Heart right ventricle (tissue), 16 donors: ENCODE measurements at regions not wholly inside any gene's neighbourhood (a gene's known extent, or its start where the extent isn't known, plus 50 kb on each side); places are given as distances from the start of the nearest gene placed in this dataset.

Source experiments
- ATAC-seq, 8 donors: fragments of 200-7000 bp; cut with Tn5 transposase; one replicate each; pipeline ENCODE4 v1.9.1; 2020; ENCODE audit warnings: mild to moderate bottlenecking in 8 of 8, moderate library complexity in 8 of 8, moderate number of reproducible peaks in 1 of 8
- DNase-seq, 2 donors: peaks; one replicate each; pipeline ENCODE4 v3.0.0-alpha.2; 2020
- H3K27ac ChIP-seq, 10 donors: fragments of 200-600 bp; sonication (generic) in 2 of 10; one replicate each; pipeline versions ENCODE4 v1.5.0 to v1.8.0; 2020 to 2022; ENCODE audit warnings: mild to moderate bottlenecking in 3 of 10
- H3K27me3 ChIP-seq, 7 donors: fragments of 200-600 bp; one replicate each; pipeline ENCODE4 v1.8.0; 2021 to 2022; ENCODE audit warnings: mild to moderate bottlenecking in 2 of 7
- H3K36me3 ChIP-seq, 9 donors: fragments of 200-600 bp; sonication (generic) in 1 of 9; one replicate each; pipeline versions ENCODE4 v1.5.0 to v1.8.0; 2020 to 2022; ENCODE audit warnings: mild to moderate bottlenecking in 2 of 9
- H3K4me1 ChIP-seq, 9 donors: fragments of 200-600 bp; sonication (generic) in 1 of 9; one replicate each; pipeline versions ENCODE4 v1.5.0 to v1.8.0; 2020 to 2022; ENCODE audit warnings: mild to moderate bottlenecking in 4 of 9
- H3K4me3 ChIP-seq, 10 donors: fragments of 200-600 bp; sonication (generic) in 2 of 10; one replicate each; pipeline versions ENCODE4 v1.5.0 to v1.8.0; 2020 to 2022; ENCODE audit warnings: mild to moderate bottlenecking in 7 of 10, moderate library complexity in 2 of 10
- H3K9me3 ChIP-seq, 11 donors: fragments of 200-600 bp in 10 of 11; sonication (generic) in 2 of 11; one replicate each; pipeline versions ENCODE4 v1.5.0 to v1.8.0; 2013 to 2022; ENCODE audit warnings: mild to moderate bottlenecking in 2 of 11, control low read depth in 1 of 11, moderate library complexity in 1 of 11
- WGBS, 2 donors: extraction: QIAGEN DNeasy Blood & Tissue Kit; methylation state at CpG; one replicate each; pipeline ENCODE4 v1.1.7; 2013; ENCODE audit warnings: inconsistent platforms in 1 of 2; 5-methylcytosine and 5-hydroxymethylcytosine counted together
- intact Hi-C, 10 donors: fragments of 100-400 bp; cut with DNase I; formaldehyde crosslinking; loops; one replicate each; pipeline versions ENCODE4 v1.11.1 to v1.14.2; 2022
- TF ChIP-seq, protein P1 (sequence below), 9 donors: fragments of 200-600 bp; sonication (generic) in 2 of 9; IDR thresholded peaks; one replicate each; pipeline versions ENCODE4 v1.5.0 to v1.8.0; 2021 to 2022; ENCODE audit warnings: antibody characterized with exemption in 9 of 9, mild to moderate bottlenecking in 5 of 9, moderate library complexity in 1 of 9
- donor health status: Arrhythmogenic right ventricular cardiomyopathy.
- donor health status: ischemic (EF 13 %, LVEDD 7.1; RV severe dilation, severe dysfunction).
- donor health status: healthy with polysubstance abuse.
- donor health status: DM: no; HTN: yes; CAD: no.
- donor health status: DM: no; HTN: no; CAD: no.
- donor health status: ischemic (EF 25% LVEDD 6.9; RV normal size, moderate dysfunction).
- donor health status: ischemic (EF 25% LVEDD 5.7; RV mildly dilated, moderate dysfunction).
- donor health status: healthy.
- donor health status: DM: yes; HTN: yes; CAD: no.
- donor health status: Ischemic cardiomyopathy.
- donor health status: ischemic (EF 35%, LVEDD 5.7; RV mildly dilated, moderate dysfunction).
- donor health status: nonischemic (EF 11% LVEDD 7.7; RV severe dilation, severe dysfunction).
- donor health status: DM: yes; HTN: yes; CAD: no.
- donor health status: PGD.
- donor health status: ischemic (EF 29% LVEDD 5.4; RV normal size, mild dysfunction).
- donor health status: nonischemic (EF 23%, LVEDD 6.1; RV moderate dilation, normal function).

GRCh38 chr13:111431206-111431605 lies 110.8 kb downstream of the TEX29 start:
- no peak overlapping the region for H3K27ac ChIP-seq
- peaks cover 0 to 40% (median 27%) of the 10 kb centered on the region in 7 donors for H3K27me3 ChIP-seq
- WGBS, 2 donors = 60 to 65% methylated on average over 3 of the region's 3 CpGs
- H3K4me3 ChIP-seq = no peak overlapping the region
- ATAC-seq (no peak), DNase-seq (no peak)
- H3K36me3 ChIP-seq = no peaks in the 10 kb centered on the region
- intact Hi-C loops = no loop called here
- no peaks in the 10 kb centered on the region for H3K9me3 ChIP-seq
- no peaks in the 10 kb centered on the region for H3K4me1 ChIP-seq
- TF ChIP-seq, protein P1, sequence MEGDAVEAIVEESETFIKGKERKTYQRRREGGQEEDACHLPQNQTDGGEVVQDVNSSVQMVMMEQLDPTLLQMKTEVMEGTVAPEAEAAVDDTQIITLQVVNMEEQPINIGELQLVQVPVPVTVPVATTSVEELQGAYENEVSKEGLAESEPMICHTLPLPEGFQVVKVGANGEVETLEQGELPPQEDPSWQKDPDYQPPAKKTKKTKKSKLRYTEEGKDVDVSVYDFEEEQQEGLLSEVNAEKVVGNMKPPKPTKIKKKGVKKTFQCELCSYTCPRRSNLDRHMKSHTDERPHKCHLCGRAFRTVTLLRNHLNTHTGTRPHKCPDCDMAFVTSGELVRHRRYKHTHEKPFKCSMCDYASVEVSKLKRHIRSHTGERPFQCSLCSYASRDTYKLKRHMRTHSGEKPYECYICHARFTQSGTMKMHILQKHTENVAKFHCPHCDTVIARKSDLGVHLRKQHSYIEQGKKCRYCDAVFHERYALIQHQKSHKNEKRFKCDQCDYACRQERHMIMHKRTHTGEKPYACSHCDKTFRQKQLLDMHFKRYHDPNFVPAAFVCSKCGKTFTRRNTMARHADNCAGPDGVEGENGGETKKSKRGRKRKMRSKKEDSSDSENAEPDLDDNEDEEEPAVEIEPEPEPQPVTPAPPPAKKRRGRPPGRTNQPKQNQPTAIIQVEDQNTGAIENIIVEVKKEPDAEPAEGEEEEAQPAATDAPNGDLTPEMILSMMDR (IDR thresholded peaks at IDR 0.05) = no peak

DNA sequence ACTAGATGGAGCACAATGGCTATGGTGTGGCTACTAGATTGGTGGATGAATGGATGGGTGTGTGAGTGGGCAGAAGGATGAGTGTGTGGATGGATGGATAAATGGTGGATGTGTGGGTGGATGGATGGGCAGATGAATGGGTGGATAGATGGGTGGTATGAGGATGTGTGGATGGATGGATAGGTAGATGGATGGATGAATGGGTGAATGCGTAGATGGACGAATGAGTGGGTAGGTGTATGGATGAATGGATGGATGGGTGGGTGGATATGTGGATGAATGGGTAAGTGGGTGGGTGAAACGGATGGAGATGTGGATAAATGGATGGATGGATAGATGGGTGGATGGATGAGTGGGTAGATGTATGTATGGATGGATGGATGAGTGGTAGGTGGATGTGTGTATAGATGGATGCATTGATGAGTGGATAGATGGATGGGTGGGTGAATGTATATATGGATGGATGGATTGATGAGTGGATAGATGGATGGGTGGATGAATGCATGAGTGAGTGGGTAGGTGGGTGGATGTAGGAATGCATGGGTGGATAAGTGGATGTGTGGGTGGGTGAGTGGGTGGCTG lies 114.2 kb downstream of the TEX29 start:
- Histone ChIP-seq H3K9me3 (no peaks in the 10 kb centered on the region), H3K27me3 (peaks cover 0 to 28% (median 19%) of the 10 kb centered on the region in 7 donors), H3K36me3 (no peaks in the 10 kb centered on the region), H3K4me3 (no peak overlapping the region), H3K27ac (no peak overlapping the region), H3K4me1 (no peaks in the 10 kb centered on the region)
- 34 to 70% methylated on average over 3 of the region's 3 CpGs for WGBS, 2 donors
- DNase-seq (no peak), ATAC-seq (no peak)
- TF ChIP-seq, protein P1 (IDR thresholded peaks at IDR 0.05) = no peak
- intact Hi-C loops = no loop called here

GRCh38 chr13:111436446-111436845 lies 116.0 kb downstream of the TEX29 start:
- H3K4me3 ChIP-seq = no peak overlapping the region
- ATAC-seq (no peak), DNase-seq (no peak)
- intact Hi-C loops = no loop called here
- no peaks in the 10 kb centered on the region for H3K4me1 ChIP-seq
- no peaks in the 10 kb centered on the region for H3K36me3 ChIP-seq
- 75 to 77% methylated on average over 11 of the region's 11 CpGs for WGBS, 2 donors
- no peak overlapping the region for H3K27ac ChIP-seq
- TF ChIP-seq, protein P1 (IDR thresholded peaks at IDR 0.05) = no peak
- H3K9me3 ChIP-seq = no peaks in the 10 kb centered on the region
- H3K27me3 ChIP-seq = peaks cover 0 to 23% (median 11%) of the 10 kb centered on the region in 7 donors

- Histone ChIP-seq H3K27ac (no peak overlapping the region), H3K27me3 (peaks cover 0 to 25% (median 13%) of the 10 kb centered on the region in 7 donors), H3K36me3 (no peaks in the 10 kb centered on the region), H3K9me3 (peaks cover 0 to 3% (median 0%) of the 10 kb centered on the region in 11 donors), H3K4me3 (no peak overlapping the region), H3K4me1 (no peaks in the 10 kb centered on the region)
- TF ChIP-seq, protein P1 (IDR thresholded peaks at IDR 0.05) = no peak
- ATAC-seq (no peak), DNase-seq (no peak)
- WGBS, 2 donors = 85 to 87% methylated on average over 11 of the region's 11 CpGs
- intact Hi-C loops = no loop called here
Measured at GRCh38 chr13:111437417-111437816, 117.0 kb downstream of the TEX29 start.
